SU-DHL-6 (cell line): ENCODE measurements at regions not wholly inside any gene's neighbourhood (a gene's known extent, or its start where the extent isn't known, plus 50 kb on each side); places are given as distances from the start of the nearest gene placed in this dataset.

Source experiments
- EZH2phosphoT487 ChIP-seq: fragments of 200-600 bp; sonication (generic), shearing (Covaris generic); conservative IDR thresholded peaks from 2 replicates; pipeline ENCODE4 v1.6.1; 2018; ENCODE audit warnings: mild to moderate bottlenecking, antibody characterized with exemption, low read length, moderate library complexity, mixed read lengths
- TF ChIP-seq, protein P1 (sequence below): fragments of 200-600 bp; sonication (generic); IDR thresholded peaks from one replicate; pipeline ENCODE4 v1.5.1; 2017; ENCODE audit warnings: antibody characterized with exemption, mild to moderate bottlenecking, low read length, moderate library complexity; ENCODE audit not compliant: insufficient read depth, poor library complexity, severe bottlenecking

DNA sequence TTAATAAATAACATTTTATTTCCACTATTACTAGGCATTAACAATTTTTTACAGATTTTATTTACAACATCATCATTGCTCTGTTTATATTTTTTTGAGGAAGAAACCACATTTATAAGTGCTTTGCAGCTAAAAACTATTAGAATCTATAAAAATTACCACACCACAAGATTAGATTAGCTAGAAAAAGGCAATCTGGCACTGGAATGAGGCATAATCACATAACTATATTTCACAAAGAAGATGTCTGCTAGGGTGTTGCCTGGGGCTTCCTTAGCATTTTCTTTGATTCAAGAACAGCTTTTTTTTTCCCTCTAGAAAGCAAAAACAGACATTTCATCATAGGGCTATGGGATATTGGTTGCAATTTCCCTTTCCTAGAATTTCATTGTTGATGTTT lies 2169.2 kb downstream of the MRPL39 start:
- TF ChIP-seq, protein P1, sequence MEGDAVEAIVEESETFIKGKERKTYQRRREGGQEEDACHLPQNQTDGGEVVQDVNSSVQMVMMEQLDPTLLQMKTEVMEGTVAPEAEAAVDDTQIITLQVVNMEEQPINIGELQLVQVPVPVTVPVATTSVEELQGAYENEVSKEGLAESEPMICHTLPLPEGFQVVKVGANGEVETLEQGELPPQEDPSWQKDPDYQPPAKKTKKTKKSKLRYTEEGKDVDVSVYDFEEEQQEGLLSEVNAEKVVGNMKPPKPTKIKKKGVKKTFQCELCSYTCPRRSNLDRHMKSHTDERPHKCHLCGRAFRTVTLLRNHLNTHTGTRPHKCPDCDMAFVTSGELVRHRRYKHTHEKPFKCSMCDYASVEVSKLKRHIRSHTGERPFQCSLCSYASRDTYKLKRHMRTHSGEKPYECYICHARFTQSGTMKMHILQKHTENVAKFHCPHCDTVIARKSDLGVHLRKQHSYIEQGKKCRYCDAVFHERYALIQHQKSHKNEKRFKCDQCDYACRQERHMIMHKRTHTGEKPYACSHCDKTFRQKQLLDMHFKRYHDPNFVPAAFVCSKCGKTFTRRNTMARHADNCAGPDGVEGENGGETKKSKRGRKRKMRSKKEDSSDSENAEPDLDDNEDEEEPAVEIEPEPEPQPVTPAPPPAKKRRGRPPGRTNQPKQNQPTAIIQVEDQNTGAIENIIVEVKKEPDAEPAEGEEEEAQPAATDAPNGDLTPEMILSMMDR, result no peak
- TF ChIP-seq EZH2phosphoT487, result no peak
